ENCODE measurements at regions not wholly inside any gene's neighbourhood (a gene's known extent, or its start where the extent isn't known, plus 50 kb on each side); places are given as distances from the start of the nearest gene placed in this dataset.

- Histone ChIP-seq H3K27me3 (no peaks in the 10 kb centered on the region), H3K9me3 (peaks cover 0 to 5% of the 10 kb centered on the region in 2 donors), H3K4me3 (no peak overlapping the region), H3K36me3 (no peaks in the 10 kb centered on the region), H3K4me1 (no peaks in the 10 kb centered on the region), H3K27ac (no peak overlapping the region)
- TF ChIP-seq POLR2AphosphoS5 (IDR thresholded peaks at IDR 0.05) (no peak), CTCF (IDR thresholded peaks at IDR 0.05) (no peak), POLR2A (IDR thresholded peaks at IDR 0.05) (no peak)
- intact Hi-C loops (cut with DNase I; ENCODE audit: low total_unique reads) = no loop called here
- no peak for DNase-seq (ENCODE audit: low spot score in 2 of 2)
These were observed 71.4 kb upstream of the CXCR4 start for GRCh38 chr2:136189221-136189782.

- H3K9me3 ChIP-seq = peaks cover 0 to 5% of the 10 kb centered on the region in 2 donors
- no peak overlapping the region for H3K4me3 ChIP-seq
- no peak for DNase-seq (ENCODE audit: low spot score in 2 of 2)
- H3K27ac ChIP-seq = no peak overlapping the region
- H3K4me1 ChIP-seq = no peaks in the 10 kb centered on the region
- intact Hi-C loops (cut with DNase I; ENCODE audit: low total_unique reads) = no loop called here
- TF ChIP-seq CTCF (IDR thresholded peaks at IDR 0.05) (no peak), POLR2A (IDR thresholded peaks at IDR 0.05) (no peak), POLR2AphosphoS5 (IDR thresholded peaks at IDR 0.05) (no peak)
- no peaks in the 10 kb centered on the region for H3K36me3 ChIP-seq
- H3K27me3 ChIP-seq = no peaks in the 10 kb centered on the region
These were observed 70.1 kb upstream of the CXCR4 start for GRCh38 chr2:136188086-136188485.

GRCh38 chr2:136185981-136186776 is 68.2 kb upstream of the CXCR4 start:
- Histone ChIP-seq H3K27ac (no peak overlapping the region), H3K4me1 (no peaks in the 10 kb centered on the region), H3K9me3 (peaks cover 2 to 6% of the 10 kb centered on the region in 2 donors), H3K36me3 (no peaks in the 10 kb centered on the region), H3K27me3 (no peaks in the 10 kb centered on the region), H3K4me3 (no peak overlapping the region)
- intact Hi-C loops (cut with DNase I; ENCODE audit: low total_unique reads) = loop anchor here (1.0 kb wide), 1 partner anchor 19 kb away; no protein-coding TSS in a partner anchor
- no peak for TF ChIP-seq POLR2A (IDR thresholded peaks at IDR 0.05)
- TF ChIP-seq CTCF (IDR thresholded peaks at IDR 0.05) = no peak
- TF ChIP-seq POLR2AphosphoS5 (IDR thresholded peaks at IDR 0.05) = no peak
- DNase-seq (ENCODE audit: low spot score in 2 of 2) = no peak

GRCh38 chr2:136183097-136183496 is 65.1 kb upstream of the CXCR4 start:
- no peak for DNase-seq (ENCODE audit: low spot score in 2 of 2)
- TF ChIP-seq POLR2AphosphoS5 (IDR thresholded peaks at IDR 0.05) (no peak), POLR2A (IDR thresholded peaks at IDR 0.05) (no peak), CTCF (IDR thresholded peaks at IDR 0.05) (no peak)
- Histone ChIP-seq H3K27me3 (no peaks in the 10 kb centered on the region), H3K4me3 (no peak overlapping the region), H3K9me3 (peaks cover 8 to 14% of the 10 kb centered on the region in 2 donors), H3K27ac (no peak overlapping the region), H3K36me3 (no peaks in the 10 kb centered on the region), H3K4me1 (no peaks in the 10 kb centered on the region)
- intact Hi-C loops (cut with DNase I; ENCODE audit: low total_unique reads) = no loop called here

GRCh38 chr2:136182315-136182714 is 64.4 kb upstream of the CXCR4 start:
- Histone ChIP-seq H3K27me3 (no peaks in the 10 kb centered on the region), H3K27ac (no peak overlapping the region), H3K4me1 (no peaks in the 10 kb centered on the region), H3K9me3 (peaks cover 8 to 14% of the 10 kb centered on the region in 2 donors), H3K4me3 (no peak overlapping the region), H3K36me3 (no peaks in the 10 kb centered on the region)
- DNase-seq (ENCODE audit: low spot score in 2 of 2) = no peak
- no peak for TF ChIP-seq POLR2AphosphoS5 (IDR thresholded peaks at IDR 0.05)
- TF ChIP-seq CTCF (IDR thresholded peaks at IDR 0.05) = no peak
- TF ChIP-seq POLR2A (IDR thresholded peaks at IDR 0.05) = no peak
- intact Hi-C loops (cut with DNase I; ENCODE audit: low total_unique reads) = no loop called here

Measured in breast epithelium (tissue), 4 donors.